HCT116 (cell line): ENCODE measurements at regions not wholly inside any gene's neighbourhood (a gene's known extent, or its start where the extent isn't known, plus 50 kb on each side); places are given as distances from the start of the nearest gene placed in this dataset.

Experiments
- ATAC-seq: fragments of 200-7000 bp; cut with Tn5 transposase; 2 replicates; pipeline ENCODE4 v1.9.1; 2020; ENCODE audit warnings: mild to moderate bottlenecking, moderate library complexity
- BruUV-seq: library from RNA; stranded (reverse); fragments of 400-500 nt; replicated peaks from 2 replicates; lab custom pipeline; 2021; lab: Mats Ljungman, UMichigan
- CTCF ChIA-PET: fragments of 300-600 bp; sonication (Branson Sonifier 250); formaldehyde crosslinking; loops from one replicate; lab custom pipeline; 2021; ENCODE audit warnings: antibody characterized with exemption; lab: Charles Lee
- POLR2A ChIA-PET: fragments of 300-600, 350-600 bp; sonication (Branson Sonifier 250); formaldehyde crosslinking; loops from one replicate; lab custom pipeline; 2021; ENCODE audit warnings: antibody characterized with exemption; lab: Charles Lee
- RAD21 ChIA-PET, 2 experiments: fragments of 300-600 bp; sonication (Branson Sonifier 250); formaldehyde crosslinking; loops; one replicate each; lab custom pipeline; 2023; ENCODE audit warnings: low total read pairs in 2 of 2; ENCODE audit not compliant: uncharacterized antibody in 2 of 2, unreplicated experiment in 2 of 2, low non-redundant PET in 1 of 2; lab: Charles Lee
- DNase-seq: peaks from one replicate; pipeline ENCODE4 v3.0.0-alpha.2; 2010; ENCODE audit warnings: low read depth, low spot score
- H2AFZ ChIP-seq: fragments of 200-600 bp; shearing (Covaris generic), sonication (generic); 2 replicates; pipeline ENCODE4 v1.6.1; 2017; ENCODE audit warnings: low read depth, mixed run types, mixed read lengths, antibody characterized with exemption, low read length; ENCODE audit not compliant: poor library complexity, severe bottlenecking
- H3K27ac ChIP-seq: 2 replicates; pipeline ENCODE4 v1.5.1; 2012; ENCODE audit warnings: low read depth, low read length
- H3K27me3 ChIP-seq: fragments of 200-600 bp; sonication (generic); 2 replicates; pipeline ENCODE4 v1.6.1; 2016; ENCODE audit warnings: mixed run types, low read length, mixed read lengths; ENCODE audit not compliant: insufficient read depth
- H3K36me3 ChIP-seq, 2 experiments: fragments of 200-500 bp in 1 of 2; fragments of 200-600 bp in 1 of 2; sonication (Bioruptor generic) in 1 of 2; sonication (generic) in 1 of 2; 2 replicates each; pipeline versions ENCODE4 v1.5.1 to v1.6.1; 2014 to 2016; ENCODE audit warnings: low read length in 2 of 2, inconsistent platforms in 1 of 2, mixed read lengths in 1 of 2, mixed run types in 1 of 2; ENCODE audit not compliant: insufficient read depth in 2 of 2, control insufficient read depth in 1 of 2
- H3K4me1 ChIP-seq, 2 experiments: fragments of 200-600 bp in 1 of 2; sonication (generic) in 1 of 2; 2 replicates each; pipeline versions ENCODE4 v1.5.1 to v1.6.1; 2012 to 2017; ENCODE audit warnings: low read length in 2 of 2, inconsistent platforms in 1 of 2, mild to moderate bottlenecking in 1 of 2, mixed read lengths in 1 of 2, mixed run types in 1 of 2, moderate library complexity in 1 of 2; ENCODE audit not compliant: insufficient read depth in 2 of 2, control insufficient read depth in 1 of 2
- H3K4me2 ChIP-seq: fragments of 200-600 bp; sonication (generic); 2 replicates; pipeline ENCODE4 v1.6.1; 2017; ENCODE audit warnings: mixed run types, low read length, mixed read lengths
- H3K4me3 ChIP-seq, 2 experiments: fragments of 200-600 bp in 1 of 2; sonication (generic) in 1 of 2; replicated peaks in 1 of 2; 2 replicates each; pipeline ENCODE4 v1.5.1; 2011 to 2016; ENCODE audit warnings: low read length in 2 of 2, control low read depth in 1 of 2, low read depth in 1 of 2, mild to moderate bottlenecking in 1 of 2, mixed read lengths in 1 of 2, mixed run types in 1 of 2
- H3K79me2 ChIP-seq: fragments of 200-600 bp; sonication (generic); 2 replicates; pipeline ENCODE4 v1.6.1; 2017; ENCODE audit warnings: mild to moderate bottlenecking, mixed run types, low read length, moderate library complexity, mixed read lengths; ENCODE audit not compliant: insufficient read depth
- H3K9ac ChIP-seq: fragments of 200-600 bp; sonication (generic); 2 replicates; pipeline ENCODE4 v1.6.1; 2016; ENCODE audit warnings: low read length, mixed read lengths
- H3K9me2 ChIP-seq: fragments of 200-600 bp; sonication (generic), shearing (Covaris generic); 2 replicates; pipeline ENCODE4 v1.6.1; 2017; ENCODE audit warnings: mixed run types, mild to moderate bottlenecking, moderate library complexity; ENCODE audit not compliant: insufficient read depth
- H3K9me3 ChIP-seq, 2 experiments: fragments of 200-500 bp in 1 of 2; fragments of 200-600 bp in 1 of 2; sonication (Bioruptor generic) in 1 of 2; sonication (generic) in 1 of 2; 2 replicates each; pipeline ENCODE4 v1.6.1; 2014 to 2017; ENCODE audit warnings: low read length in 2 of 2, mixed read lengths in 2 of 2, inconsistent platforms in 1 of 2, low read depth in 1 of 2, mild to moderate bottlenecking in 1 of 2, mixed run types in 1 of 2, moderate library complexity in 1 of 2; ENCODE audit not compliant: control insufficient read depth in 1 of 2, insufficient read depth in 1 of 2
- H4K20me1 ChIP-seq: fragments of 200-600 bp; sonication (generic), shearing (Covaris generic); 2 replicates; pipeline ENCODE4 v1.6.1; 2017; ENCODE audit warnings: mixed run types, mild to moderate bottlenecking, moderate library complexity; ENCODE audit not compliant: insufficient read depth
- CBX3 ChIP-seq: IDR thresholded peaks from 2 replicates; pipeline ENCODE4 v1.6.1; 2012; ENCODE audit warnings: low read depth
- EGR1 ChIP-seq: IDR thresholded peaks from 2 replicates; pipeline ENCODE4 v1.6.1; 2012; ENCODE audit warnings: low read depth
- ELF1 ChIP-seq: IDR thresholded peaks from 2 replicates; pipeline ENCODE4 v1.6.1; 2012; ENCODE audit warnings: low read depth, borderline replicate concordance
- JUND ChIP-seq: IDR thresholded peaks from 2 replicates; pipeline ENCODE4 v1.6.1; 2012
- POLR2AphosphoS5 ChIP-seq: IDR thresholded peaks from 2 replicates; pipeline ENCODE4 v1.6.1; 2011; ENCODE audit warnings: mild to moderate bottlenecking, low read depth, low read length, moderate library complexity
- SRF ChIP-seq: IDR thresholded peaks from 2 replicates; pipeline ENCODE4 v1.6.1; 2012; ENCODE audit warnings: low read depth
- ZBTB33 ChIP-seq: IDR thresholded peaks from 2 replicates; pipeline ENCODE4 v1.6.1; 2011; ENCODE audit warnings: mild to moderate bottlenecking, low read length, moderate library complexity; ENCODE audit not compliant: insufficient replicate concordance; ENCODE audit errors: extremely low read depth
- ZNF274 ChIP-seq: fragments of 200-500 bp; sonication (Bioruptor generic); IDR thresholded peaks from 2 replicates; pipeline ENCODE4 v1.6.1; 2014; ENCODE audit warnings: mild to moderate bottlenecking, low read depth, low read length, inconsistent platforms
- intact Hi-C: fragments of 100-400 bp; cut with micrococcal nuclease; formaldehyde crosslinking; loops from 2 replicates; pipeline ENCODE4 v1.10.0; 2022
- TF ChIP-seq, protein P1 (sequence below): IDR thresholded peaks from 2 replicates; pipeline ENCODE4 v1.6.1; 2012; ENCODE audit warnings: low read depth
- TF ChIP-seq, protein P2 (sequence below), 3 experiments: fragments of 200-600 bp in 1 of 3; sonication (generic) in 1 of 3; IDR thresholded peaks in 2 of 3; conservative IDR thresholded peaks in 1 of 3; 2 replicates each; pipeline ENCODE4 v1.5.1; 2012 to 2017; ENCODE audit warnings: low read depth in 2 of 3, low read length in 2 of 3, antibody characterized with exemption in 1 of 3, borderline replicate concordance in 1 of 3, control low read depth in 1 of 3, mild to moderate bottlenecking in 1 of 3, mixed read lengths in 1 of 3, mixed run types in 1 of 3, moderate library complexity in 1 of 3; ENCODE audit not compliant: insufficient read depth in 1 of 3

DNA sequence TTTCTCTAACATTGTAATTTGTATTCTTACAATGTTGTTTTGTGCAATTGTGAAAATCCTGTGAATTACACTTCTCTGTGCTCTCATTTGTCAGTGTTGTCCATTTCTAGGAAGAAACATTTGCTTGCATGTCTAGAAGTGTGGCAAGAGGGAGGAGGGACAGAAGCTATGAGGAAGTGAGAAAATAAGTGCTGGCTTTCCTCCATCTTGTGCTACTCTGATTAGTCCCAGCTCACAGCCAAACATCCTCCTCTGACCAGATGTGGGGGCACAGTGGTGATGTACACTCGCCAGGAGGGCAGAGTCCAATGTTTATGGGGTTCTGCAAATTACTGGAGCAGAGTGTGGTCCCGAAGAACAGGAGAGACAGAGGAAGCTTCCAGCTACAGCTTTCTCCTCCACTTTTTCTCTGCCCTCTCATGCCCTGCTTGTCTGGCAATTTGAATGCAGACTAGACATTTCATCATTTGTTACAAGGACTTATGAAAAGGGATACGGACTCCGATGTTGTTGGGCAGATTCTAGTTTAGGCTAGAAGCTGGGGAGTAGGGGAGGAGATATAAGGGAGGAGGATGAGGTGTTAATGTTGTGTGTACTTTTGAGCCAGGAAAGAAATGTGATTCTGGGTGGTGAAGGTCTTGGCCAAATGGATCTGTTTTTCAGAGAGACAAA is 131.0 kb upstream of the C1GALT1 start:
- TF ChIP-seq EGR1: no peak
- no peak for TF ChIP-seq ZNF274
- TF ChIP-seq, protein P1, sequence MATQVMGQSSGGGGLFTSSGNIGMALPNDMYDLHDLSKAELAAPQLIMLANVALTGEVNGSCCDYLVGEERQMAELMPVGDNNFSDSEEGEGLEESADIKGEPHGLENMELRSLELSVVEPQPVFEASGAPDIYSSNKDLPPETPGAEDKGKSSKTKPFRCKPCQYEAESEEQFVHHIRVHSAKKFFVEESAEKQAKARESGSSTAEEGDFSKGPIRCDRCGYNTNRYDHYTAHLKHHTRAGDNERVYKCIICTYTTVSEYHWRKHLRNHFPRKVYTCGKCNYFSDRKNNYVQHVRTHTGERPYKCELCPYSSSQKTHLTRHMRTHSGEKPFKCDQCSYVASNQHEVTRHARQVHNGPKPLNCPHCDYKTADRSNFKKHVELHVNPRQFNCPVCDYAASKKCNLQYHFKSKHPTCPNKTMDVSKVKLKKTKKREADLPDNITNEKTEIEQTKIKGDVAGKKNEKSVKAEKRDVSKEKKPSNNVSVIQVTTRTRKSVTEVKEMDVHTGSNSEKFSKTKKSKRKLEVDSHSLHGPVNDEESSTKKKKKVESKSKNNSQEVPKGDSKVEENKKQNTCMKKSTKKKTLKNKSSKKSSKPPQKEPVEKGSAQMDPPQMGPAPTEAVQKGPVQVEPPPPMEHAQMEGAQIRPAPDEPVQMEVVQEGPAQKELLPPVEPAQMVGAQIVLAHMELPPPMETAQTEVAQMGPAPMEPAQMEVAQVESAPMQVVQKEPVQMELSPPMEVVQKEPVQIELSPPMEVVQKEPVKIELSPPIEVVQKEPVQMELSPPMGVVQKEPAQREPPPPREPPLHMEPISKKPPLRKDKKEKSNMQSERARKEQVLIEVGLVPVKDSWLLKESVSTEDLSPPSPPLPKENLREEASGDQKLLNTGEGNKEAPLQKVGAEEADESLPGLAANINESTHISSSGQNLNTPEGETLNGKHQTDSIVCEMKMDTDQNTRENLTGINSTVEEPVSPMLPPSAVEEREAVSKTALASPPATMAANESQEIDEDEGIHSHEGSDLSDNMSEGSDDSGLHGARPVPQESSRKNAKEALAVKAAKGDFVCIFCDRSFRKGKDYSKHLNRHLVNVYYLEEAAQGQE: no peak
- no peak for TF ChIP-seq ELF1
- TF ChIP-seq JUND: no peak
- TF ChIP-seq, protein P2, sequence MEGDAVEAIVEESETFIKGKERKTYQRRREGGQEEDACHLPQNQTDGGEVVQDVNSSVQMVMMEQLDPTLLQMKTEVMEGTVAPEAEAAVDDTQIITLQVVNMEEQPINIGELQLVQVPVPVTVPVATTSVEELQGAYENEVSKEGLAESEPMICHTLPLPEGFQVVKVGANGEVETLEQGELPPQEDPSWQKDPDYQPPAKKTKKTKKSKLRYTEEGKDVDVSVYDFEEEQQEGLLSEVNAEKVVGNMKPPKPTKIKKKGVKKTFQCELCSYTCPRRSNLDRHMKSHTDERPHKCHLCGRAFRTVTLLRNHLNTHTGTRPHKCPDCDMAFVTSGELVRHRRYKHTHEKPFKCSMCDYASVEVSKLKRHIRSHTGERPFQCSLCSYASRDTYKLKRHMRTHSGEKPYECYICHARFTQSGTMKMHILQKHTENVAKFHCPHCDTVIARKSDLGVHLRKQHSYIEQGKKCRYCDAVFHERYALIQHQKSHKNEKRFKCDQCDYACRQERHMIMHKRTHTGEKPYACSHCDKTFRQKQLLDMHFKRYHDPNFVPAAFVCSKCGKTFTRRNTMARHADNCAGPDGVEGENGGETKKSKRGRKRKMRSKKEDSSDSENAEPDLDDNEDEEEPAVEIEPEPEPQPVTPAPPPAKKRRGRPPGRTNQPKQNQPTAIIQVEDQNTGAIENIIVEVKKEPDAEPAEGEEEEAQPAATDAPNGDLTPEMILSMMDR (IDR thresholded peaks at IDR 0.05 in 2 of 3, conservative IDR thresholded peaks at IDR 0.05 in 1 of 3; ENCODE audit: borderline replicate concordance in 1 of 3, insufficient read depth in 1 of 3, low read depth in 2 of 3, low read length in 2 of 3): no peak
- no peak for TF ChIP-seq POLR2AphosphoS5
- TF ChIP-seq SRF: no peak
- TF ChIP-seq CBX3: no peak
- no peak for TF ChIP-seq ZBTB33
- no TSS peak for BruUV-seq
- no peaks in the 10 kb centered on the region for H3K4me1 ChIP-seq
- H3K27ac ChIP-seq: no peak overlapping the region
- intact Hi-C loops: no loop called here
- no peak overlapping the region for H3K4me2 ChIP-seq
- H4K20me1 ChIP-seq: no peaks in the 10 kb centered on the region
- DNase-seq (no peak), ATAC-seq (no peak)
- H3K36me3 ChIP-seq: no peaks in the 10 kb centered on the region
- no peaks in the 10 kb centered on the region for H3K9me2 ChIP-seq
- H2AFZ ChIP-seq: no peak overlapping the region
- H3K4me3 ChIP-seq: no peak overlapping the region
- no peaks in the 10 kb centered on the region for H3K9me3 ChIP-seq
- ChIA-PET CTCF (interaction anchor here (0.7 kb wide), 1 partner anchor 365 kb away, joined by 3 read pairs; no protein-coding TSS in a partner anchor), POLR2A (no interaction called here), RAD21 (no interaction called here)
- H3K79me2 ChIP-seq: no peaks in the 10 kb centered on the region
- no peak overlapping the region for H3K9ac ChIP-seq
- no peaks in the 10 kb centered on the region for H3K27me3 ChIP-seq
